ENCODE measurements at regions not wholly inside any gene's neighbourhood (a gene's known extent, or its start where the extent isn't known, plus 50 kb on each side); places are given as distances from the start of the nearest gene placed in this dataset.

DNA sequence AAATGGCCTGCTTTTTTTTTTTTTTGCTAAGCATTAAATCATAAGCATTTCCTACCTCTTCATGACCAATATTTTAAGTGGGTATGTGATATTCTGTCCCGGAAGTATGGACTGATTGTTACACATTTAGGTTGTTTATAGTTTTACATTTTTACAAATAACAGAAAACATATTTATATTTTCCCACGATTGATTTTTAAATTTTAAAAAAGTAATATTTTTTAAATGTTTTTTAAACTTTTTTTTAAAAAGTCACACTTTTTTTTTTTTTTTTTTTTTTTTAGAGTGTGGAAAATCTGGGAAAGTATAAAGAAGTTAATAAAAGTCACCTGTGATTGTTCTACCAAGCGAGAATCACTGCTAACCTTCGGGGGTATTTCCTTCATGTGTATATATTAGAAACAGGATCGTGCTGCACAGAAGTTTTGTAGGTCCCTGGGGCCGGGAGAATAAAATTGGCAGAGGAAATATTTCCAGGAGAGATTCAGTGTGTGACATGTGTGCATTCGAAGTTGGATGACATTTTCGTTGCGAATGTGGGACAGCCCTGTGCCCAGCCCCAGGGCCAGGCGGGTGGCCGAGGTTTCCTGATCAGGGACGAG is 173.1 kb downstream of the CDC5L start:
- no peak for TF ChIP-seq NFIC (IDR thresholded peaks at IDR 0.05)
- TF ChIP-seq, protein P1, sequence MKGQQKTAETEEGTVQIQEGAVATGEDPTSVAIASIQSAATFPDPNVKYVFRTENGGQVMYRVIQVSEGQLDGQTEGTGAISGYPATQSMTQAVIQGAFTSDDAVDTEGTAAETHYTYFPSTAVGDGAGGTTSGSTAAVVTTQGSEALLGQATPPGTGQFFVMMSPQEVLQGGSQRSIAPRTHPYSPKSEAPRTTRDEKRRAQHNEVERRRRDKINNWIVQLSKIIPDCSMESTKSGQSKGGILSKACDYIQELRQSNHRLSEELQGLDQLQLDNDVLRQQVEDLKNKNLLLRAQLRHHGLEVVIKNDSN (IDR thresholded peaks at IDR 0.05) = no peak
- TF ChIP-seq EP300 (IDR thresholded peaks at IDR 0.05; ENCODE audit: borderline replicate concordance) = no peak
- TF ChIP-seq CEBPB (IDR thresholded peaks at IDR 0.05) = no peak
- TF ChIP-seq RAD21 (IDR thresholded peaks at IDR 0.05; ENCODE audit: low read depth) = no peak
- no peak for TF ChIP-seq YY1 (IDR thresholded peaks at IDR 0.05; ENCODE audit: low read depth)
- no peak for TF ChIP-seq TAF1 (IDR thresholded peaks at IDR 0.05; ENCODE audit: low read depth)
- TF ChIP-seq REST (IDR thresholded peaks at IDR 0.05; ENCODE audit: low read depth) = no peak
- TF ChIP-seq FOXM1 (IDR thresholded peaks at IDR 0.05; ENCODE audit: borderline replicate concordance, low read depth) = no peak
- no peak for TF ChIP-seq MAX (IDR thresholded peaks at IDR 0.05)
